ENCODE measurements at regions not wholly inside any gene's neighbourhood (a gene's known extent, or its start where the extent isn't known, plus 50 kb on each side); places are given as distances from the start of the nearest gene placed in this dataset.

- H3K27ac ChIP-seq (ENCODE audit: low read depth, low read length) = no peak overlapping the region
- H3K9me3 ChIP-seq (ENCODE audit: control insufficient read depth, insufficient read depth, low read length) = no peaks in the 10 kb centered on the region
- no peak for DNase-seq (ENCODE audit: low read depth in 4 of 6, low spot score in 6 of 6)
- H3K27me3 ChIP-seq (ENCODE audit: control insufficient read depth, insufficient read depth, low read length) = no peaks in the 10 kb centered on the region
- H3K36me3 ChIP-seq (ENCODE audit: control insufficient read depth, insufficient read depth, low read length) = no peaks in the 10 kb centered on the region
- H3K4me3 ChIP-seq (ENCODE audit: low read depth, low read length) = no peak overlapping the region
- 85% methylated on average over 2 of the region's 3 CpGs for WGBS (ENCODE audit: insufficient coverage)
- H3K4me1 ChIP-seq (ENCODE audit: control insufficient read depth, insufficient read depth, low read length) = peaks cover 8% of the 10 kb centered on the region
Observed at GRCh38 chr2:217614498-217614897, 388.3 kb downstream of the TNS1 start.

- Histone ChIP-seq H3K36me3 (ENCODE audit: control insufficient read depth, insufficient read depth, low read length) (no peaks in the 10 kb centered on the region), H3K4me1 (ENCODE audit: control insufficient read depth, insufficient read depth, low read length) (peaks cover 8% of the 10 kb centered on the region), H3K27ac (ENCODE audit: low read depth, low read length) (no peak overlapping the region), H3K4me3 (ENCODE audit: low read depth, low read length) (no peak overlapping the region), H3K27me3 (ENCODE audit: control insufficient read depth, insufficient read depth, low read length) (no peaks in the 10 kb centered on the region), H3K9me3 (ENCODE audit: control insufficient read depth, insufficient read depth, low read length) (no peaks in the 10 kb centered on the region)
- DNase-seq (ENCODE audit: low read depth in 4 of 6, low spot score in 6 of 6) = no peak
- no CpG with 5 or more reads among the region's 4 CpGs for WGBS (ENCODE audit: insufficient coverage)
Observed at GRCh38 chr2:217614096-217614495, 388.7 kb downstream of the TNS1 start.

- no peak overlapping the region for H3K27ac ChIP-seq (ENCODE audit: low read depth, low read length)
- no peaks in the 10 kb centered on the region for H3K9me3 ChIP-seq (ENCODE audit: control insufficient read depth, insufficient read depth, low read length)
- peaks cover 4% of the 10 kb centered on the region for H3K4me1 ChIP-seq (ENCODE audit: control insufficient read depth, insufficient read depth, low read length)
- H3K27me3 ChIP-seq (ENCODE audit: control insufficient read depth, insufficient read depth, low read length) = no peaks in the 10 kb centered on the region
- 98% methylated on average over 9 of the region's 9 CpGs for WGBS (ENCODE audit: insufficient coverage)
- no peak for DNase-seq (ENCODE audit: low read depth in 4 of 6, low spot score in 6 of 6)
- no peaks in the 10 kb centered on the region for H3K36me3 ChIP-seq (ENCODE audit: control insufficient read depth, insufficient read depth, low read length)
- no peak overlapping the region for H3K4me3 ChIP-seq (ENCODE audit: low read depth, low read length)
Observed at GRCh38 chr2:217612920-217613319, 389.9 kb downstream of the TNS1 start.

GRCh38 chr2:217612211-217612610 lies 390.6 kb downstream of the TNS1 start:
- no peaks in the 10 kb centered on the region for H3K36me3 ChIP-seq (ENCODE audit: control insufficient read depth, insufficient read depth, low read length)
- no peaks in the 10 kb centered on the region for H3K27me3 ChIP-seq (ENCODE audit: control insufficient read depth, insufficient read depth, low read length)
- no peak for DNase-seq (ENCODE audit: low read depth in 4 of 6, low spot score in 6 of 6)
- no peaks in the 10 kb centered on the region for H3K4me1 ChIP-seq (ENCODE audit: control insufficient read depth, insufficient read depth, low read length)
- H3K27ac ChIP-seq (ENCODE audit: low read depth, low read length) = no peak overlapping the region
- H3K4me3 ChIP-seq (ENCODE audit: low read depth, low read length) = no peak overlapping the region
- WGBS (ENCODE audit: insufficient coverage) = 63% methylated on average over 2 of the region's 3 CpGs
- H3K9me3 ChIP-seq (ENCODE audit: control insufficient read depth, insufficient read depth, low read length) = no peaks in the 10 kb centered on the region

- Histone ChIP-seq H3K36me3 (ENCODE audit: control insufficient read depth, insufficient read depth, low read length) (no peaks in the 10 kb centered on the region), H3K27me3 (ENCODE audit: control insufficient read depth, insufficient read depth, low read length) (no peaks in the 10 kb centered on the region), H3K9me3 (ENCODE audit: control insufficient read depth, insufficient read depth, low read length) (no peaks in the 10 kb centered on the region), H3K4me3 (ENCODE audit: low read depth, low read length) (no peak overlapping the region), H3K27ac (ENCODE audit: low read depth, low read length) (no peak overlapping the region), H3K4me1 (ENCODE audit: control insufficient read depth, insufficient read depth, low read length) (no peaks in the 10 kb centered on the region)
- WGBS (ENCODE audit: insufficient coverage) = 92% methylated on average over 5 of the region's 5 CpGs
- DNase-seq (ENCODE audit: low read depth in 4 of 6, low spot score in 6 of 6) = no peak
Observed at GRCh38 chr2:217611626-217612127, 391.1 kb downstream of the TNS1 start.

- H3K9me3 ChIP-seq (ENCODE audit: control insufficient read depth, insufficient read depth, low read length) = no peaks in the 10 kb centered on the region
- H3K36me3 ChIP-seq (ENCODE audit: control insufficient read depth, insufficient read depth, low read length) = no peaks in the 10 kb centered on the region
- H3K4me3 ChIP-seq (ENCODE audit: low read depth, low read length) = no peak overlapping the region
- H3K27me3 ChIP-seq (ENCODE audit: control insufficient read depth, insufficient read depth, low read length) = no peaks in the 10 kb centered on the region
- no peaks in the 10 kb centered on the region for H3K4me1 ChIP-seq (ENCODE audit: control insufficient read depth, insufficient read depth, low read length)
- no peak for DNase-seq (ENCODE audit: low read depth in 4 of 6, low spot score in 6 of 6)
- WGBS (ENCODE audit: insufficient coverage) = 98% methylated on average over 4 of the region's 4 CpGs
- H3K27ac ChIP-seq (ENCODE audit: low read depth, low read length) = no peak overlapping the region
Observed at GRCh38 chr2:217611056-217611455, 391.7 kb downstream of the TNS1 start.

GRCh38 chr2:217610401-217610814 lies 392.4 kb downstream of the TNS1 start:
- H3K27ac ChIP-seq (ENCODE audit: low read depth, low read length) = no peak overlapping the region
- H3K9me3 ChIP-seq (ENCODE audit: control insufficient read depth, insufficient read depth, low read length) = no peaks in the 10 kb centered on the region
- no peaks in the 10 kb centered on the region for H3K4me1 ChIP-seq (ENCODE audit: control insufficient read depth, insufficient read depth, low read length)
- H3K36me3 ChIP-seq (ENCODE audit: control insufficient read depth, insufficient read depth, low read length) = no peaks in the 10 kb centered on the region
- no peak overlapping the region for H3K4me3 ChIP-seq (ENCODE audit: low read depth, low read length)
- DNase-seq (ENCODE audit: low read depth in 4 of 6, low spot score in 6 of 6) = no peak
- 83% methylated on average over 6 of the region's 6 CpGs for WGBS (ENCODE audit: insufficient coverage)
- no peaks in the 10 kb centered on the region for H3K27me3 ChIP-seq (ENCODE audit: control insufficient read depth, insufficient read depth, low read length)

- WGBS (ENCODE audit: insufficient coverage) = 81% methylated on average over 3 of the region's 3 CpGs
- H3K27ac ChIP-seq (ENCODE audit: low read depth, low read length) = no peak overlapping the region
- no peaks in the 10 kb centered on the region for H3K4me1 ChIP-seq (ENCODE audit: control insufficient read depth, insufficient read depth, low read length)
- no peaks in the 10 kb centered on the region for H3K9me3 ChIP-seq (ENCODE audit: control insufficient read depth, insufficient read depth, low read length)
- no peaks in the 10 kb centered on the region for H3K36me3 ChIP-seq (ENCODE audit: control insufficient read depth, insufficient read depth, low read length)
- no peak for DNase-seq (ENCODE audit: low read depth in 4 of 6, low spot score in 6 of 6)
- H3K27me3 ChIP-seq (ENCODE audit: control insufficient read depth, insufficient read depth, low read length) = no peaks in the 10 kb centered on the region
- H3K4me3 ChIP-seq (ENCODE audit: low read depth, low read length) = no peak overlapping the region
Observed at GRCh38 chr2:217609952-217610351, 392.8 kb downstream of the TNS1 start.

- H3K27ac ChIP-seq (ENCODE audit: low read depth, low read length) = no peak overlapping the region
- H3K4me3 ChIP-seq (ENCODE audit: low read depth, low read length) = no peak overlapping the region
- H3K9me3 ChIP-seq (ENCODE audit: control insufficient read depth, insufficient read depth, low read length) = no peaks in the 10 kb centered on the region
- no peaks in the 10 kb centered on the region for H3K27me3 ChIP-seq (ENCODE audit: control insufficient read depth, insufficient read depth, low read length)
- 86% methylated on average over 1 of the region's 1 CpG for WGBS (ENCODE audit: insufficient coverage)
- no peaks in the 10 kb centered on the region for H3K4me1 ChIP-seq (ENCODE audit: control insufficient read depth, insufficient read depth, low read length)
- no peaks in the 10 kb centered on the region for H3K36me3 ChIP-seq (ENCODE audit: control insufficient read depth, insufficient read depth, low read length)
- no peak for DNase-seq (ENCODE audit: low read depth in 4 of 6, low spot score in 6 of 6)
Observed at GRCh38 chr2:217606296-217606695, 396.5 kb downstream of the TNS1 start.

- H3K36me3 ChIP-seq (ENCODE audit: control insufficient read depth, insufficient read depth, low read length) = no peaks in the 10 kb centered on the region
- no peak overlapping the region for H3K4me3 ChIP-seq (ENCODE audit: low read depth, low read length)
- H3K9me3 ChIP-seq (ENCODE audit: control insufficient read depth, insufficient read depth, low read length) = no peaks in the 10 kb centered on the region
- H3K27me3 ChIP-seq (ENCODE audit: control insufficient read depth, insufficient read depth, low read length) = no peaks in the 10 kb centered on the region
- no peaks in the 10 kb centered on the region for H3K4me1 ChIP-seq (ENCODE audit: control insufficient read depth, insufficient read depth, low read length)
- 75% methylated on average over 6 of the region's 9 CpGs for WGBS (ENCODE audit: insufficient coverage)
- DNase-seq (ENCODE audit: low read depth in 4 of 6, low spot score in 6 of 6) = no peak
- H3K27ac ChIP-seq (ENCODE audit: low read depth, low read length) = no peak overlapping the region
Observed at GRCh38 chr2:217604527-217605194, 398.1 kb downstream of the TNS1 start.

Measured in spinal cord (tissue), 9 donors.